GM12878 (cell line): ENCODE measurements at regions not wholly inside any gene's neighbourhood (a gene's known extent, or its start where the extent isn't known, plus 50 kb on each side); places are given as distances from the start of the nearest gene placed in this dataset.

Experiments
- ATAC-seq: fragments of 200-7000 bp; cut with Tn5 transposase; 3 replicates; pipeline ENCODE4 v1.9.1; 2020; ENCODE audit warnings: mild to moderate bottlenecking, moderate library complexity
- BruUV-seq: library from RNA; stranded (reverse); fragments of 400-500 nt; replicated peaks from 2 replicates; lab custom pipeline; 2021; lab: Mats Ljungman, UMichigan
- CTCF ChIA-PET: fragments of 300-600 bp; sonication (Branson Sonifier 250); formaldehyde crosslinking; extraction: SDS; loops from one replicate; lab custom pipeline; 2021; ENCODE audit warnings: inconsistent platforms; lab: Yijun Ruan, JAX
- POLR2A ChIA-PET: fragments of 350-600 bp; formaldehyde crosslinking; extraction: SDS; loops from one replicate; lab custom pipeline; 2021; ENCODE audit warnings: inconsistent platforms; lab: Charles Lee
- RAD21 ChIA-PET: fragments of 300-600 bp; sonication (Branson Sonifier 250); formaldehyde crosslinking; loops from one replicate; lab custom pipeline; 2023; ENCODE audit warnings: antibody characterized with exemption; ENCODE audit not compliant: unreplicated experiment; lab: Charles Lee
- SMC1A ChIA-PET: fragments of 300-600 bp; sonication (Branson Sonifier 250); formaldehyde crosslinking; loops from one replicate; lab custom pipeline; 2023; ENCODE audit not compliant: unreplicated experiment, uncharacterized antibody; lab: Charles Lee
- DNase-seq: peaks from one replicate; pipeline ENCODE4 v3.0.0-alpha.2; 2011; ENCODE audit warnings: low read depth, low spot score
- FAIRE-seq: peaks from 3 replicates; lab custom pipeline; 2011; peaks lifted over from hg19 to GRCh38; lab: Jason Lieb, UNC
- H2AFZ ChIP-seq: 2 replicates; pipeline ENCODE4 v1.6.0; 2011; ENCODE audit warnings: low read depth, low read length, control low read depth; ENCODE audit not compliant: control insufficient read depth
- H3K27ac ChIP-seq: 2 replicates; pipeline ENCODE4 v1.5.1; 2011; ENCODE audit warnings: control low read depth; ENCODE audit not compliant: control insufficient read depth, insufficient read depth
- H3K27me3 ChIP-seq, 2 experiments: replicated peaks in 1 of 2; 2 replicates each; pipeline versions ENCODE4 v1.6.0 to v1.6.1; 2011; ENCODE audit warnings: low read length in 1 of 2; ENCODE audit not compliant: control insufficient read depth in 2 of 2, insufficient read depth in 2 of 2
- H3K36me3 ChIP-seq, 2 experiments: 2 replicates each; pipeline ENCODE4 v1.5.1; 2011; ENCODE audit warnings: low read length in 1 of 2; ENCODE audit not compliant: control insufficient read depth in 2 of 2, insufficient read depth in 2 of 2
- H3K4me1 ChIP-seq: 2 replicates; pipeline ENCODE4 v1.6.1; 2011; ENCODE audit warnings: mild to moderate bottlenecking, low read length, moderate library complexity, mixed read lengths; ENCODE audit not compliant: control insufficient read depth, insufficient read depth
- H3K4me2 ChIP-seq: 2 replicates; pipeline ENCODE4 v1.6.0; 2011; ENCODE audit warnings: control low read depth; ENCODE audit not compliant: control insufficient read depth, insufficient read depth
- H3K4me3 ChIP-seq: fragments of 200-600 bp; sonication (generic); 2 replicates; pipeline ENCODE4 v1.5.1; 2016
- H3K79me2 ChIP-seq: 2 replicates; pipeline ENCODE4 v1.6.0; 2011; ENCODE audit warnings: low read length; ENCODE audit not compliant: control insufficient read depth, insufficient read depth
- H3K9ac ChIP-seq: 2 replicates; pipeline ENCODE4 v1.8.0; 2011; ENCODE audit warnings: low read length, control low read depth, mixed read lengths; ENCODE audit not compliant: control insufficient read depth, insufficient read depth
- H3K9me3 ChIP-seq: replicated peaks from 3 replicates; pipeline ENCODE4 v1.5.1; 2011; ENCODE audit warnings: mild to moderate bottlenecking, low read length; ENCODE audit not compliant: control insufficient read depth, insufficient read depth
- H4K20me1 ChIP-seq: 2 replicates; pipeline ENCODE4 v1.6.0; 2011; ENCODE audit not compliant: control insufficient read depth, insufficient read depth
- E2F4 ChIP-seq: IDR thresholded peaks from 2 replicates; pipeline ENCODE4 v1.6.1; 2012; ENCODE audit warnings: low read depth, low read length, improper control_type of control experiment
- KAT2A ChIP-seq: conservative IDR thresholded peaks from 2 replicates; pipeline ENCODE4 v1.6.1; 2011; ENCODE audit warnings: low read depth, low read length; ENCODE audit not compliant: control insufficient read depth
- MLLT1 ChIP-seq: fragments of 450-650 bp; IDR thresholded peaks from 2 replicates; pipeline ENCODE4 v1.6.1; 2016; ENCODE audit warnings: mild to moderate bottlenecking
- TARDBP ChIP-seq: IDR thresholded peaks from 2 replicates; pipeline ENCODE4 v1.6.1; 2016; ENCODE audit warnings: borderline replicate concordance
- ZSCAN29 ChIP-seq: fragments of 450-650 bp; IDR thresholded peaks from 2 replicates; pipeline ENCODE4 v1.6.1; 2017; ENCODE audit warnings: mild to moderate bottlenecking, moderate library complexity
- WGBS: methylation state at CpG from one replicate; pipeline ENCODE4 v1.1.6; 2016; ENCODE audit warnings: low lambda C conversion rate; ENCODE audit not compliant: insufficient replicate concordance, insufficient coverage; ENCODE audit errors: missing lambda C conversion rate; 5-methylcytosine and 5-hydroxymethylcytosine counted together
- in situ Hi-C: fragments of 300-500 bp; cut with MboI; formaldehyde crosslinking; loops from 9 replicates; pipeline ENCODE4 v1.14.3; 2018; ENCODE audit warnings: mixed read lengths
- intact Hi-C: fragments of 100-400 bp; cut with micrococcal nuclease; formaldehyde crosslinking; loops from one replicate; pipeline ENCODE4 v1.14.2; 2022; ENCODE audit not compliant: unreplicated experiment

- POLR2A ChIA-PET, result interaction anchor here (1.0 kb wide), 1 partner anchor 14 kb away, joined by 4 read pairs; no protein-coding TSS in a partner anchor
- RAD21 ChIA-PET, result no interaction called here
- no peak overlapping the region for H3K9ac ChIP-seq
- FAIRE-seq (no peak), DNase-seq (no peak), ATAC-seq (no peak)
- in situ Hi-C loops, result no loop called here
- CTCF ChIA-PET, result interaction anchor here (1.0 kb wide), 1 partner anchor 13 kb away, joined by 5 read pairs; no protein-coding TSS in a partner anchor
- no peak overlapping the region for H3K4me2 ChIP-seq
- H3K27ac ChIP-seq, result no peak overlapping the region
- H3K4me3 ChIP-seq, result no peak overlapping the region
- intact Hi-C loops, result no loop called here
- SMC1A ChIA-PET, result interaction anchor here (1.5 to 3.0 kb wide), 2 partner anchors 12 kb away, joined by 11 to 18 read pairs; no protein-coding TSS in a partner anchor
- TF ChIP-seq TARDBP, result no peak
- TF ChIP-seq MLLT1, result no peak
- TF ChIP-seq KAT2A, result no peak
- H3K27me3 ChIP-seq, result no peaks in the 10 kb centered on the region
- WGBS, result 51% methylated on average over 3 of the region's 3 CpGs
- no peaks in the 10 kb centered on the region for H3K79me2 ChIP-seq
- no peak overlapping the region for H2AFZ ChIP-seq
- H3K4me1 ChIP-seq, result no peaks in the 10 kb centered on the region
- H3K9me3 ChIP-seq, result no peaks in the 10 kb centered on the region
- no peaks in the 10 kb centered on the region for H3K36me3 ChIP-seq
- H4K20me1 ChIP-seq, result no peaks in the 10 kb centered on the region
- BruUV-seq, result no TSS peak
Measured at GRCh38 chr4:155541716-155542115, 124.9 kb upstream of the GUCY1A1 start.

GRCh38 chr4:155540698-155541097 lies 126.0 kb upstream of the GUCY1A1 start:
- RAD21 ChIA-PET, result interaction anchor here (1.4 kb wide), 1 partner anchor 11 kb away, joined by 4 read pairs; no protein-coding TSS in a partner anchor
- no peak overlapping the region for H3K9ac ChIP-seq
- no TSS peak for BruUV-seq
- no peaks in the 10 kb centered on the region for H3K36me3 ChIP-seq
- ATAC-seq (no peak), DNase-seq (no peak), FAIRE-seq (no peak)
- H3K79me2 ChIP-seq, result no peaks in the 10 kb centered on the region
- H3K27me3 ChIP-seq, result no peaks in the 10 kb centered on the region
- no peak overlapping the region for H3K4me2 ChIP-seq
- TF ChIP-seq ZSCAN29, result no peak
- no peak for TF ChIP-seq TARDBP
- no peak for TF ChIP-seq E2F4
- in situ Hi-C loops (no loop called here), intact Hi-C loops (no loop called here)
- SMC1A ChIA-PET, result interaction anchor here (3.0 kb wide), 1 partner anchor 11 kb away, joined by 18 read pairs; no protein-coding TSS in a partner anchor
- no peaks in the 10 kb centered on the region for H3K4me1 ChIP-seq
- H3K27ac ChIP-seq, result no peak overlapping the region
- H3K9me3 ChIP-seq, result no peaks in the 10 kb centered on the region
- H3K4me3 ChIP-seq, result no peak overlapping the region
- CTCF ChIA-PET, result interaction anchor here (0.8 kb wide), 1 partner anchor 100 kb away, joined by 3 read pairs; no protein-coding TSS in a partner anchor
- POLR2A ChIA-PET, result no interaction called here
- no peaks in the 10 kb centered on the region for H4K20me1 ChIP-seq
- 48% methylated on average over 7 of the region's 7 CpGs for WGBS
- no peak overlapping the region for H2AFZ ChIP-seq
